ENCODE measurements at regions not wholly inside any gene's neighbourhood (a gene's known extent, or its start where the extent isn't known, plus 50 kb on each side); places are given as distances from the start of the nearest gene placed in this dataset.
"Not testable (repeated sequence)": the region's sequence is repeated elsewhere in the genome, so short reads cannot be mapped to it uniquely, and the experiment has no call there.

DNA sequence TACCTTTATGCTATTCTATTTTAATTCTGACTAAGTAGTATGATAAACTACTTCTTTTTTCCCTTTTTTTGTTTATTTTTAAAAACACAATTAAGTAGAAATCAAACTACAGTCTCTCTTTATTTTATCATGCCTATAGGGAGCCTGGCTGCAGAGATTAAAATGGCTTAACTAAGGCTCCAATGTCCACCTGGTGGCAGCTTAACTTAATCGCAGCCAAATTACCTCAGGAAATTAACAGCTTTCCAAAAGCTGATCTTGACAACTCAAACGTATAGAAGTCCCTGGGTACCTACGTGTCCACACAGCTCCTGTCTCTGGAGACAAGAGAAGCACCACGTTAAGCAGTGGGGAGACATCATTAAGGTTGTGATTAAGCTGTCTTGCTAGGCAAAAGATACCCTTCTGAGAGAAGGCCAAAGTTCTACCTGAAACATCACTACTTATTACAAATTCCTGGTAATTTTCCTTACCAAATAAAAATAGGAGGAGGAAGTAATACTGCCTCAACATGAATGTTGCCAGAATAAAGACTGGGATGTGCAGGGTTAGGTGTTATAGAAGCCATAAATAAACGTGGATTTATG is 63.2 kb upstream of the SNX19 start:
- DNase-seq: no peak

- DNase-seq: no peak
These were observed 64.0 kb upstream of the SNX19 start for GRCh38 chr11:130980071-130980862.

GRCh38 chr11:130984241-130984640 is 68.0 kb upstream of the SNX19 start:
- not testable (repeated sequence) for DNase-seq

DNA sequence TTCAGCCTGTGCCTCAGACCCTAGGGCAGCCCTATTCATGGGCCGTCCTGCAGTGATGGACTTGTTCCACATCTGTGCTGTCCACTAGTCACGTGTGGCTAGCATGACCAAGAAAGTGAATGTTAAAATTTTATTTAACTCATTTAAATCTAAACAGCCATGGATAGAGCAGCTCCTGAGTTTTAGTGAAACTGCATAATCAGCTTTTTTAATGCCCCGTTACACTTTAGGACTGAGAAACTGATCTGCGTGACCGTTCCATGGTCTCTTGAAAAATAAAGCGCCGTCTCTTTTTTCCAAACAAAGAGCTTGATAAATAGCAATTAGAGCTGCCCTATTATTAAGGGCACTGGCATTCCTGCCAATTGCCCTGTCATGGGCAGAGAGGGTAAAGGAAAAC is 76.5 kb upstream of the SNX19 start:
- no peak for DNase-seq

GRCh38 chr11:130994043-130994442 is 77.8 kb upstream of the SNX19 start:
- no peak for DNase-seq

DNA sequence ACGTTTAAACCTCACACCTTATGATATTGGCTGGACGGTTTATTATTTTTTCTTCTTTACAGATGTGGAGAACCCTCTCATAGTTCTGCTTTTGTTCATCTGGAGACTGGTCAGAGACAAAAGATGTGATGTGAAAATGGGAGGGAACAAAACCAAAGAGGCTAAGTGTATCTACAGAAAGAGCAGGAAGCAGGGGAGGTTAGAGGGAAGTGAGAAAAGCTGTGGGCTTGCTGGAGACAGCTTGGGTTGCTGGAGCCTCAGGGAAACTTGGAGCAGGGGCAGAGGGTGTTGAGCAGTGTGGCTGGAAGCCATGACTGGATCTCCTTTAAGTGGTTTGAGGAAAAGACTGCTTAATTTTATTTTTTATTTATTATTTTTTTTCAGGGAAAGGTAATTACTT is 79.0 kb upstream of the SNX19 start:
- no peak for DNase-seq

- no peak for DNase-seq
These were observed 81.0 kb upstream of the SNX19 start for GRCh38 chr11:130997278-130997677.

GRCh38 chr11:130999086-130999485 is 82.8 kb upstream of the SNX19 start:
- DNase-seq: no peak

GRCh38 chr11:130999992-131000770 is 83.9 kb upstream of the SNX19 start:
- DNase-seq: no peak

GRCh38 chr11:131002145-131002544 is 85.9 kb upstream of the SNX19 start:
- no peak for DNase-seq

GRCh38 chr11:131005829-131006228 is 89.5 kb upstream of the SNX19 start:
- no peak for DNase-seq

DNA sequence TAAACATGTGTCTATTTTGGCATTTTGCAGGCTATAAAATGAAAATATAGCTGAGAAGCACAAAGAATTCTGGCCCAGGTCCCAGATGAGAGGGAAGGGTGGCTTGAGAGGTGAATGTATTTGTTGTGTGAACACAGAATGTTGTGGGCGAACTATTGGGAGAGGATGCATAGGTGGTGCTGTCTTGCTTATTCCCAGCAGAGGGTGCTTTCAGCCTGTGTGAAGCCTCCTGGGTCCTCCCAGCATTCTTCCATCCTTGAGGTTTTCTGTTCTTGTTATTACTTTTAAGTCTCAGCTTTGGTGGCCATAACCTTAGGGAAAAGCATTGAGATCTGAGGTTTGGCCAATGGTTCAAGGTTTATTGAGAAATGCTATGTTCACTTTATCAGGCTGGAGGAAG is 108.7 kb upstream of the SNX19 start:
- no peak for DNase-seq

GRCh38 chr11:131025421-131026125 is 109.3 kb upstream of the SNX19 start:
- no peak for DNase-seq

- DNase-seq: no peak
These were observed 111.2 kb upstream of the SNX19 start for GRCh38 chr11:131027491-131027890.

- no peak for DNase-seq
These were observed 116.9 kb upstream of the SNX19 start for GRCh38 chr11:131033151-131033651.

DNA sequence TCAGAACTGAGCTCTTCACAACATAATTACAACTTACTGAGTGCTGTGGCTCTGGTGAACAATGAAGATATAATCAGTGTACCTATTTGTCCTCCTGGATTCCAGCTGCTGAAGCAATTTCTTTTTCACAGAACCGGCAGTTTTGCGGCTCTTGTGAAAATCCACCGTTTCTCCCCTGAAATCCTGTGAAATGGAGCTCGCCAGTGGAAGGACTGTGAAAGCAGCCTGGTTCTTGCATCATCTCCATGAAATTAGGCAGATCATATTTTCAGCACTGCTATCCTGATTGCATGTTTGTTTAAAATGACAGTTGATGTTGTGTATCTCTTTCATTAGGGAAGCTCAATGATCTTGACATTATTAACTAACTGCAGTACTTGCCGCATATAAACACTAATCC is 120.2 kb upstream of the SNX19 start:
- DNase-seq: no peak

- DNase-seq: no peak
These were observed 121.6 kb upstream of the SNX19 start for GRCh38 chr11:131037873-131038272.

DNA sequence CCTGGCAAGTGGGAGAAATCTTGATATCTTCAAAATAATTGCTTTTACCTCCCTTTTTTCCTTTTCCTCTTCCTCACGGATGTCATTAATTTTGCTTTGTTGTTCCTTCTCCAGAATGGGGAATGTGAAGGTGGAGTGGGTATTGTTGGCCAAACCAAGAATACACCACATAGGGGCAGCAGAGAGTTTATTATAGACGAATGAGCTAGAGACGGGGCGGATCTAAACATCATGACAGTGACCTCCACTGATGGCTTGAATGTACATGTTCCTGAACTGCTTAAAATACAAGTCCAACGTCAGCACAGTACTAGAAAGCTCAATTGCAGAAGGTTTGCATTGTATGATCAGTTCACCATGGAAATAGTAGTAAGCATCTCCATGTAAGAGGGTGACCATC is 122.3 kb upstream of the SNX19 start:
- no peak for DNase-seq

- DNase-seq: no peak
These were observed 125.2 kb upstream of the SNX19 start for GRCh38 chr11:131041331-131042040.

- DNase-seq: no peak
These were observed 125.7 kb upstream of the SNX19 start for GRCh38 chr11:131042041-131042390.

DNA sequence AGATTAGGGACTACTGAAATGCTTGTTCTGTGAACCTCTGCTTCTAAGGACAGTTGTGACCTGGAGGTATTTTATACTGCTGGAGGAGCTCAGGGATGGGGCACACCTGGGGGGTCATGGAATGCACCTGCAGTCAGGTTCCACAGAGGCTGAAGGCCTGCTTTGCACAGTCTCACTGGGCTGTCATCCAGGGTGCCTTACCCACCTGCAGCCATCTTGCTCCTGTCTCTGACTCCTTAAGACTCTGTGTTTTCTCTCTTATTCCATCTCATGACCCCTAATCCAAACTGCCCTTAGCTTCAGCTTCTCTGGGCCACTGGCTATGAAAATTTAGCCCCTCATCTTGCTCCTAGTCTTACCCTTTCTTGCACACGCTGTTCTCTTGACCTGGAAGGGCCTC is 127.0 kb upstream of the SNX19 start:
- DNase-seq: no peak

DNA sequence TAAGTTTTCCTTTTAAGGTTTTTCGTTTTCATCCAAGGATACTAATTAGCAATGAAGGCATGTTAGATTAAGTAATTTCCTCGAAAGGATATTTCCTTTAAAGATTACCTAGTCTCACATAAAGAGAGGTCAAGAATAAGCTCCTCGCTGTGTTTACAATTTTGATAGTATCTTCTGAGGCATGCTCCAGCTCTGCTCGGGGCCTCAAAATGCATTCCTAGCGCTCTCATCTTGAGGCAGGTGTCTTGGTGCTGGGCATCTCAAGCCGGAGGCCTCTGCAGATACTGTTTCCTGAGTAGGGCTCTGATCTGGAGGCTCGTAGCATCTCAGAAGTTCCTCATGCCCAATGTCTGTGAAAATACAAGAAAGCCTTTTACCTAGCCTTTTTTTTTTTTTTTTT is 128.6 kb upstream of the SNX19 start:
- DNase-seq: no peak

GRCh38 chr11:131052367-131052766 is 136.1 kb upstream of the SNX19 start:
- DNase-seq: no peak

All from activated CD8-positive, alpha-beta memory T cell treated with anti-CD3 and anti-CD28 coated beads, Interleukin-2, amount 50 U/mL, for 48 hours (primary cell).